ENCODE measurements at regions not wholly inside any gene's neighbourhood (a gene's known extent, or its start where the extent isn't known, plus 50 kb on each side); places are given as distances from the start of the nearest gene placed in this dataset.

- POLR2A ChIA-PET: no interaction called here
- Mint-ChIP-seq H3K36me3 (ENCODE audit: low read depth) (no peaks in the 10 kb centered on the region), H3K4me1 (no peaks in the 10 kb centered on the region), H3K27me3 (no peaks in the 10 kb centered on the region), H3K4me3 (no peak overlapping the region), H3K9me3 (ENCODE audit: low read depth) (no peaks in the 10 kb centered on the region), H3K27ac (no peak overlapping the region)
- DNase-seq (no peak), ATAC-seq (no peak)
- intact Hi-C loops (cut with DNase I, micrococcal nuclease): no loop called here
- CTCF ChIA-PET: no interaction called here
Measured at GRCh38 chrX:128928636-128929035, 594.7 kb downstream of the SMARCA1 start.

DNA sequence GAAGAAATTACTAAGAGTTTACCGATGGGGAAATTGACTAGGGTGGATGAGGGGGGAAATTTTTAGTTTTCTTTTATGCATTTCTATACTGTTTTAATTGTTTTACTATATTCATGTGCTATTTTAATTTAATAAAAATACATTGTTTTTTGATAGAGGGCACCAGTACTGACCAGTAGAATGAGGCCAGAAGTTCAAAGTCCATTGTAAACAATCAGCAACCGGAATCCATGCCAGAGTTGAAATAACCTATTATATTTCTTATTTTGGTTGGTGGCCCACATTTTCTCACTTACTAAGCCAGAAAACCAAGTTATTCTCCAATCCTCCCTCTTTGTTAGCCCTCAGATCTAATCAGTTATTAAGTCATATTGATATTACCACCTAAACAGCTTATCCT lies 595.9 kb downstream of the SMARCA1 start:
- no peaks in the 10 kb centered on the region for H3K4me1 Mint-ChIP-seq
- H3K27ac Mint-ChIP-seq: no peak overlapping the region
- no peak for ATAC-seq
- no peak for DNase-seq
- intact Hi-C loops (cut with DNase I, micrococcal nuclease): no loop called here
- H3K9me3 Mint-ChIP-seq (ENCODE audit: low read depth): no peaks in the 10 kb centered on the region
- H3K4me3 Mint-ChIP-seq: no peak overlapping the region
- no peaks in the 10 kb centered on the region for H3K27me3 Mint-ChIP-seq
- ChIA-PET CTCF (no interaction called here), POLR2A (no interaction called here)
- H3K36me3 Mint-ChIP-seq (ENCODE audit: low read depth): no peaks in the 10 kb centered on the region

DNA sequence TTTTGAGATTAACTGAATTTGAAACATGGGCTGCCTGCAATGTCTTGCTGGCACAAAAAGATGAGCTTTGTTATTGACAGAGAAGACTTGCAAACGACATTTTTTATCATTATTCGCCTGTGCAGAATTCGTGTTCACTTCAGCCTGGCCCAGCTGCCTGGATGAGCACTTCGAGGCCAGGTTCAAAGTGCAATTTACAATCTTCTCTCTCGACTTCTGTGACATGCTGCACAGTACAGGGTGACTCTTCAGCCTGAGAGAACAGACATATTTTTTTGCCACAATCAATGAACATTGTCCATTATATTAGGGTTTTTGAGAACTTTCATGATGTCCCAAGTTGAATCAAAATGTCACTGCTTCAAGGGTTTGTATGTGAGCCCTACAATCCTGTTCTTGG lies 616.5 kb downstream of the SMARCA1 start:
- Mint-ChIP-seq H3K4me1 (no peaks in the 10 kb centered on the region), H3K27me3 (no peaks in the 10 kb centered on the region), H3K36me3 (ENCODE audit: low read depth) (no peaks in the 10 kb centered on the region), H3K9me3 (ENCODE audit: low read depth) (no peaks in the 10 kb centered on the region), H3K4me3 (no peak overlapping the region), H3K27ac (no peak overlapping the region)
- ChIA-PET POLR2A (no interaction called here), CTCF (no interaction called here)
- DNase-seq (no peak), ATAC-seq (no peak)
- intact Hi-C loops (cut with DNase I, micrococcal nuclease): no loop called here

DNA sequence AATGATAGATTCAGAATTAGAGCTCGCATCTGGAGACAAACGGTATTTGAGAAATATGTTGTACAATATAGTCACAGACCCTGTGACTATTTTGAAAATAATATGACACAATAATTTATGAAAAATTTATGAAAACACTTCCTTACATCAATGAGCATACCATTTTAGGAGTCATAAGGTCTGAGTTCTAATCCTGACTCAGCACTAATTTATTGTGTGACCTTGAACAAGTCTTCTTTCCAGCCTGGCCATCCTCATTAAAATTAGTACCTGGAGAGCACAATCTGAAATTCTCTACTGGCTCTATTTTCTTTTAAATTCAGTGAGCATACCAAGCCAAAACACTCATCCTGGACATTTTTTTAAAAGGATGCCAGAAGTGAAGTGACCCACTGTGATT lies 622.3 kb downstream of the SMARCA1 start:
- intact Hi-C loops (cut with DNase I, micrococcal nuclease): no loop called here
- Mint-ChIP-seq H3K9me3 (ENCODE audit: low read depth) (no peaks in the 10 kb centered on the region), H3K4me1 (no peaks in the 10 kb centered on the region), H3K4me3 (no peak overlapping the region), H3K36me3 (ENCODE audit: low read depth) (no peaks in the 10 kb centered on the region), H3K27me3 (no peaks in the 10 kb centered on the region), H3K27ac (no peak overlapping the region)
- ATAC-seq: no peak
- POLR2A ChIA-PET: no interaction called here
- DNase-seq: no peak
- CTCF ChIA-PET: no interaction called here

DNA sequence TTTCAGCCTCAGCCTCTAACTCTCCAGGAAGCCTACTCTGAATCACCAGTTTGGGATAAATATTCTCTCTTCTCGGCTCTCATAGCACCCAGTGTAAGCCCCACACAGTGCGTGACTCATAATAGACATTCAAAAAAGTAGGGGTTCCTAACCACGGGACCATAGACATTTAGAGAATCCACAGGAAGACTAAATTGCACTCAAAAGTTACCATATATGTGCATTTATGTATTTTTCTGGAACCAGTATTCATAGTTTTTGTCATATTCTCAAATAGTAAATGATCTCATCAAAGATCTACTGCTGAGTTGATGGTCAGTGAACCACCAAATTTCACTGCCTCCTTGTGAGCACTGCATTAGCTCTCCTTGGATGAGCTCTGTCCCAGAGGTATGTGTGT lies 625.7 kb downstream of the SMARCA1 start:
- no peaks in the 10 kb centered on the region for H3K4me1 Mint-ChIP-seq
- H3K36me3 Mint-ChIP-seq (ENCODE audit: low read depth): no peaks in the 10 kb centered on the region
- ATAC-seq (no peak), DNase-seq (no peak)
- H3K9me3 Mint-ChIP-seq (ENCODE audit: low read depth): no peaks in the 10 kb centered on the region
- ChIA-PET POLR2A (no interaction called here), CTCF (no interaction called here)
- H3K27me3 Mint-ChIP-seq: no peaks in the 10 kb centered on the region
- H3K4me3 Mint-ChIP-seq: no peak overlapping the region
- no peak overlapping the region for H3K27ac Mint-ChIP-seq
- intact Hi-C loops (cut with DNase I, micrococcal nuclease): no loop called here

DNA sequence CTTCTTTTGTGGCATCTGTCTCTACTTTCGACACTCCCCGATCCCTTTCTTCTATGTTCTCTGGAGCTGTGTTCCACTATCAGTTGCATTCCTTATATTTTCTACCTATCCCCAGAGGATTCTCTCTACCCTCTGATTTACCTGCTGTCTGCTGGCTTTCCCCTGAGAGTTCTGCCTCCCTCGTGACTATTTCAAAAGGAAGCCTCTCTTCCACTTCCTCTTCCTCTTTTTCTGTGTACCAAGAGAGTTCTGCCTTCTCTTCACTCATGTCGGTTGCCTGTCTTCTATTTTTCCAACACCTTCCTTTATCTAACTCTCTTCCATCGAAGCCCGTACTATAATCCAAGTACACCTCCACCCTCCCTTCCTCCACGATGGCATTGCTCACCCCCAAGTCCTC lies 631.7 kb downstream of the SMARCA1 start:
- H3K4me1 Mint-ChIP-seq: no peaks in the 10 kb centered on the region
- intact Hi-C loops (cut with DNase I, micrococcal nuclease): no loop called here
- CTCF ChIA-PET: no interaction called here
- DNase-seq: no peak
- ATAC-seq: no peak
- H3K9me3 Mint-ChIP-seq (ENCODE audit: low read depth): no peaks in the 10 kb centered on the region
- POLR2A ChIA-PET: no interaction called here
- H3K27ac Mint-ChIP-seq: no peak overlapping the region
- no peak overlapping the region for H3K4me3 Mint-ChIP-seq
- H3K36me3 Mint-ChIP-seq (ENCODE audit: low read depth): no peaks in the 10 kb centered on the region
- no peaks in the 10 kb centered on the region for H3K27me3 Mint-ChIP-seq

DNA sequence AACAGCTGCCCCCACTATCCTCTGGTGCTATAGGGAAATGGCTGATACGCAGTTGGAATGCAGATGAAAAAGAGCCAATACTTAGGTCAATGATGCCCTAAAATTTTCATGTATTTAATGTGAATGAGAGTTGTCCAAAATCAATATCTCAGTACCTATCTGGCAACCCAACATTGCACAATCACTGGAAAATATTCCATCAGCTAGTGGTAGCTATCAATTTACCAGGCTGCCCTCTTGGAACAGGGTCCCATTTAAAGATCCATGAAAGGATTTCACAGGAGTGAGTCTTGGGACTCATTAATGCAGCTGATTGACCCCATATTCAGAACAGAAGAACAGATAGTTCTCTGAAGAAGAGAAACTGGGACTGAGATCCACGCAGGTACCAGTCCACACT lies 638.9 kb downstream of the SMARCA1 start:
- no peak overlapping the region for H3K27ac Mint-ChIP-seq
- DNase-seq (no peak), ATAC-seq (no peak)
- H3K36me3 Mint-ChIP-seq (ENCODE audit: low read depth): no peaks in the 10 kb centered on the region
- no peaks in the 10 kb centered on the region for H3K4me1 Mint-ChIP-seq
- CTCF ChIA-PET: interaction anchor here (0.7 kb wide), 2 partner anchors 28 to 634 kb away, joined by 3 read pairs; no protein-coding TSS in a partner anchor
- intact Hi-C loops (cut with DNase I, micrococcal nuclease): no loop called here
- no peaks in the 10 kb centered on the region for H3K27me3 Mint-ChIP-seq
- H3K9me3 Mint-ChIP-seq (ENCODE audit: low read depth): no peaks in the 10 kb centered on the region
- POLR2A ChIA-PET: no interaction called here
- no peak overlapping the region for H3K4me3 Mint-ChIP-seq

- POLR2A ChIA-PET: no interaction called here
- H3K27ac Mint-ChIP-seq: no peak overlapping the region
- CTCF ChIA-PET: interaction anchor here (0.7 kb wide), 1 partner anchor 635 kb away, joined by 3 read pairs; no protein-coding TSS in a partner anchor
- H3K27me3 Mint-ChIP-seq: no peaks in the 10 kb centered on the region
- H3K4me1 Mint-ChIP-seq: no peaks in the 10 kb centered on the region
- intact Hi-C loops (cut with DNase I, micrococcal nuclease): no loop called here
- ATAC-seq (no peak), DNase-seq (no peak)
- no peaks in the 10 kb centered on the region for H3K36me3 Mint-ChIP-seq (ENCODE audit: low read depth)
- H3K9me3 Mint-ChIP-seq (ENCODE audit: low read depth): no peaks in the 10 kb centered on the region
- H3K4me3 Mint-ChIP-seq: no peak overlapping the region
Measured at GRCh38 chrX:128883650-128884049, 639.6 kb downstream of the SMARCA1 start.

DNA sequence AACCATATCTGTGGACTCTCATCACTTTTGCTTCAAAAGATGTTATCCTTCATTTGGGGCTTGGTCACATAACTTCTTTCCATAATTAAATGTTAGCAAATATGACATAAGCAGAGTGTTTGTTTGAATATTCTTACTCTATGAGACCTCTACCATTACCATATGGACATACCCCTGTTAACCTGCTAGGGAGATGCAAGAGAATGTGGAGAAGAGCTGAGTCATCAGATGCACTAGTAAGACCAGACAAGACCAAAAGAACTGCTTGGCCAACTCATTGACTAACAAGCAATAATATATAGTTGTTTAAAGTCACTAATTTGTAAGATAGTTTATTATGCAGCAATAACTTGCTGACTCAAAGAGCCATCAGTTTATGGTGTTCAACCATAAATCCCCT lies 652.9 kb downstream of the SMARCA1 start:
- no peak for ATAC-seq
- H3K36me3 Mint-ChIP-seq (ENCODE audit: low read depth): no peaks in the 10 kb centered on the region
- no peaks in the 10 kb centered on the region for H3K27me3 Mint-ChIP-seq
- H3K27ac Mint-ChIP-seq: no peak overlapping the region
- H3K9me3 Mint-ChIP-seq (ENCODE audit: low read depth): no peaks in the 10 kb centered on the region
- ChIA-PET CTCF (no interaction called here), POLR2A (no interaction called here)
- no peak for DNase-seq
- peaks cover 3% of the 10 kb centered on the region for H3K4me1 Mint-ChIP-seq
- H3K4me3 Mint-ChIP-seq: no peak overlapping the region
- intact Hi-C loops (cut with DNase I, micrococcal nuclease): no loop called here

GRCh38 chrX:128862557-128862956 lies 660.7 kb downstream of the SMARCA1 start:
- Mint-ChIP-seq H3K4me3 (no peak overlapping the region), H3K9me3 (ENCODE audit: low read depth) (no peaks in the 10 kb centered on the region), H3K27ac (no peak overlapping the region), H3K4me1 (no peaks in the 10 kb centered on the region), H3K36me3 (ENCODE audit: low read depth) (no peaks in the 10 kb centered on the region), H3K27me3 (no peaks in the 10 kb centered on the region)
- DNase-seq (no peak), ATAC-seq (no peak)
- intact Hi-C loops (cut with DNase I, micrococcal nuclease): no loop called here
- ChIA-PET POLR2A (no interaction called here), CTCF (no interaction called here)

- intact Hi-C loops (cut with DNase I, micrococcal nuclease): no loop called here
- ChIA-PET CTCF (interaction anchor here (1.1 kb wide), 1 partner anchor 9 kb away, joined by 3 read pairs; no protein-coding TSS in a partner anchor), POLR2A (no interaction called here)
- DNase-seq (no peak), ATAC-seq (no peak)
- no peaks in the 10 kb centered on the region for H3K36me3 Mint-ChIP-seq (ENCODE audit: low read depth)
- H3K27me3 Mint-ChIP-seq: no peaks in the 10 kb centered on the region
- no peaks in the 10 kb centered on the region for H3K4me1 Mint-ChIP-seq
- no peak overlapping the region for H3K4me3 Mint-ChIP-seq
- H3K27ac Mint-ChIP-seq: no peak overlapping the region
- H3K9me3 Mint-ChIP-seq (ENCODE audit: low read depth): no peaks in the 10 kb centered on the region
Measured at GRCh38 chrX:128848374-128848773, 674.9 kb downstream of the SMARCA1 start.

DNA sequence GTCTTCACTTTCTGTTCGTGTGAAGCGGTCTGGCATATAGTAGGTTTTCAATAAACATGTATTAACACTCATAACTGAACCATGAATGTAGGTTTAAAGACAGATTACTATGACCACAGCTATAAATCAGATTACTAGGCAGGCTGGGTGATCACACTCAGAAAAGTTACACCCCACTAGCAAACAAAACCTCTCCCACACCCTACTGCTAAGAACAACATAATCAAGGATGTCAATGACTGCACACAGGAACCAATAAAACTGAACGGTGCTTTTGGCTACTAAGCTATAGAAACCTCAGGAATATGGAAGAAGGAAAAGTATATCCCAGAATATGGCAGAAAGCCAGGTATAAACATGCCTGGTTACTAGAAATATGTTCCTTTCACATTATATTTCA lies 676.9 kb downstream of the SMARCA1 start:
- ATAC-seq: no peak
- no peaks in the 10 kb centered on the region for H3K27me3 Mint-ChIP-seq
- intact Hi-C loops (cut with DNase I, micrococcal nuclease): no loop called here

GRCh38 chrX:128818690-128819089 lies 704.6 kb downstream of the SMARCA1 start:
- H3K27me3 Mint-ChIP-seq: no peaks in the 10 kb centered on the region
- intact Hi-C loops (cut with DNase I, micrococcal nuclease): loop anchor here in 1 of 2 experiments (5.0 kb wide), 1 partner anchor 294 kb away; no protein-coding TSS in a partner anchor
- DNase-seq (no peak), ATAC-seq (no peak)
- H3K9me3 Mint-ChIP-seq (ENCODE audit: low read depth): no peaks in the 10 kb centered on the region
- H3K4me1 Mint-ChIP-seq: no peaks in the 10 kb centered on the region
- POLR2A ChIA-PET: no interaction called here
- H3K36me3 Mint-ChIP-seq (ENCODE audit: low read depth): no peaks in the 10 kb centered on the region
- CTCF ChIA-PET: no interaction called here
- no peak overlapping the region for H3K4me3 Mint-ChIP-seq
- H3K27ac Mint-ChIP-seq: no peak overlapping the region

More for the DNA sequence above, 676.9 kb downstream of the SMARCA1 start:
- Mint-ChIP-seq H3K4me1 (no peaks in the 10 kb centered on the region), H3K36me3 (ENCODE audit: low read depth) (no peaks in the 10 kb centered on the region), H3K4me3 (no peak overlapping the region), H3K27ac (no peak overlapping the region), H3K9me3 (ENCODE audit: low read depth) (no peaks in the 10 kb centered on the region)
- ChIA-PET POLR2A (no interaction called here), CTCF (no interaction called here)
- no peak for DNase-seq

Data from activated CD4-positive, alpha-beta T cell treated with anti-CD3 and anti-CD28 coated beads for 36 hours (primary cell).